Mesenchymal stem cell (in vitro differentiated cells and primary cell): ENCODE measurements at regions not wholly inside any gene's neighbourhood (a gene's known extent, or its start where the extent isn't known, plus 50 kb on each side); places are given as distances from the start of the nearest gene placed in this dataset.

Experiments
- DNase-seq: peaks from one replicate; pipeline ENCODE4 v3.0.0-alpha.2; 2013
- H2AFZ ChIP-seq: one replicate; pipeline ENCODE4 v1.6.1; 2013; ENCODE audit warnings: low read depth, mild to moderate bottlenecking, control low read depth, inconsistent platforms, low read length, moderate library complexity
- H2AK5ac ChIP-seq: 2 replicates; pipeline ENCODE4 v1.6.1; 2013; ENCODE audit warnings: low read length, moderate library complexity, mild to moderate bottlenecking, inconsistent platforms; ENCODE audit not compliant: severe bottlenecking
- H2BK120ac ChIP-seq: one replicate; pipeline ENCODE4 v1.6.1; 2013; ENCODE audit warnings: low read depth, mild to moderate bottlenecking, inconsistent platforms, low read length, moderate library complexity
- H2BK12ac ChIP-seq, 2 experiments: one replicate each; pipeline ENCODE4 v1.6.1; 2013; ENCODE audit warnings: inconsistent platforms in 2 of 2, low read length in 2 of 2, mild to moderate bottlenecking in 2 of 2, moderate library complexity in 2 of 2, control low read depth in 1 of 2
- H2BK15ac ChIP-seq: one replicate; pipeline ENCODE4 v1.6.1; 2013; ENCODE audit warnings: mild to moderate bottlenecking, low read depth, inconsistent platforms; ENCODE audit not compliant: poor library complexity, severe bottlenecking
- H2BK5ac ChIP-seq: 2 replicates; pipeline ENCODE4 v1.6.1; 2013; ENCODE audit warnings: low read depth, mild to moderate bottlenecking, low read length, control low read depth, inconsistent platforms; ENCODE audit not compliant: poor library complexity, severe bottlenecking
- H3K14ac ChIP-seq, 2 experiments: one replicate each; pipeline ENCODE4 v1.6.1; 2013; ENCODE audit warnings: inconsistent platforms in 2 of 2, low read length in 2 of 2, control low read depth in 1 of 2, mild to moderate bottlenecking in 1 of 2, moderate library complexity in 1 of 2
- H3K18ac ChIP-seq, 2 experiments: one replicate each; pipeline ENCODE4 v1.6.1; 2013; ENCODE audit warnings: inconsistent platforms in 2 of 2, low read length in 2 of 2, control low read depth in 1 of 2, low read depth in 1 of 2, mild to moderate bottlenecking in 1 of 2
- H3K23ac ChIP-seq, 2 experiments: one replicate each; pipeline ENCODE4 v1.6.1; 2013; ENCODE audit warnings: inconsistent platforms in 2 of 2, low read length in 2 of 2, mild to moderate bottlenecking in 2 of 2, moderate library complexity in 2 of 2, control low read depth in 1 of 2
- H3K27ac ChIP-seq: 2 replicates; pipeline ENCODE4 v1.5.1; 2013; ENCODE audit warnings: mild to moderate bottlenecking, moderate library complexity, low read length, control low read depth, inconsistent platforms; ENCODE audit not compliant: poor library complexity, severe bottlenecking
- H3K27me3 ChIP-seq, 2 experiments: 2 replicates each; pipeline versions ENCODE4 v1.6.1 to v1.7.0; 2013; ENCODE audit warnings: low read length in 2 of 2, mild to moderate bottlenecking in 2 of 2, moderate library complexity in 2 of 2, control low read depth in 1 of 2, inconsistent platforms in 1 of 2; ENCODE audit not compliant: control insufficient read depth in 1 of 2, insufficient read depth in 1 of 2
- H3K36me3 ChIP-seq, 2 experiments: 2 replicates each; pipeline versions ENCODE4 v1.6.1 to v1.7.0; 2013; ENCODE audit warnings: low read length in 2 of 2, control low read depth in 1 of 2, inconsistent platforms in 1 of 2, low read depth in 1 of 2, mild to moderate bottlenecking in 1 of 2; ENCODE audit not compliant: insufficient read depth in 2 of 2, control insufficient read depth in 1 of 2
- H3K4ac ChIP-seq, 2 experiments: one replicate each; pipeline ENCODE4 v1.6.1; 2013; ENCODE audit warnings: inconsistent platforms in 2 of 2, low read length in 2 of 2, mild to moderate bottlenecking in 2 of 2, moderate library complexity in 2 of 2, control low read depth in 1 of 2, low read depth in 1 of 2
- H3K4me1 ChIP-seq: 2 replicates; pipeline ENCODE4 v1.6.1; 2013; ENCODE audit warnings: low read depth, low read length, control low read depth; ENCODE audit not compliant: control insufficient read depth, insufficient read depth
- H3K4me2 ChIP-seq: 2 replicates; pipeline ENCODE4 v1.6.1; 2013; ENCODE audit warnings: low read length, mild to moderate bottlenecking, inconsistent platforms; ENCODE audit not compliant: poor library complexity, severe bottlenecking
- H3K4me3 ChIP-seq, 2 experiments: 2 replicates each; pipeline versions ENCODE4 v1.5.1 to v1.7.0; 2013; ENCODE audit warnings: low read length in 2 of 2, mild to moderate bottlenecking in 2 of 2, control low read depth in 1 of 2, low read depth in 1 of 2; ENCODE audit not compliant: insufficient read depth in 1 of 2
- H3K79me1 ChIP-seq: replicated peaks from 2 replicates; pipeline ENCODE4 v1.6.1; 2013; ENCODE audit warnings: mild to moderate bottlenecking, control low read depth, low read length, inconsistent platforms; ENCODE audit not compliant: poor library complexity, severe bottlenecking
- H3K9ac ChIP-seq: 2 replicates; pipeline ENCODE4 v1.7.0; 2013; ENCODE audit warnings: mild to moderate bottlenecking, low read length, moderate library complexity
- H3K9me3 ChIP-seq: 2 replicates; pipeline ENCODE4 v1.7.0; 2013; ENCODE audit warnings: mild to moderate bottlenecking, low read length; ENCODE audit not compliant: control insufficient read depth
- H4K8ac ChIP-seq: one replicate; pipeline ENCODE4 v1.6.1; 2013; ENCODE audit warnings: inconsistent platforms, mild to moderate bottlenecking, low read length, moderate library complexity
- H4K91ac ChIP-seq: one replicate; pipeline ENCODE4 v1.6.1; 2013; ENCODE audit warnings: mild to moderate bottlenecking, low read length, inconsistent platforms
- WGBS: methylation state at CpG from one replicate; pipeline ENCODE4 v1.1.7; 2013; ENCODE audit warnings: mixed read lengths; 5-methylcytosine and 5-hydroxymethylcytosine counted together

GRCh38 chr2:23122681-23123215, 262.2 kb upstream of the KLHL29 start:
- no peak for DNase-seq
- H3K23ac ChIP-seq = no peak overlapping the region
- H3K36me3 ChIP-seq = no peaks in the 10 kb centered on the region
- H2BK5ac ChIP-seq = no peak overlapping the region
- H3K9ac ChIP-seq = no peak overlapping the region
- H3K27me3 ChIP-seq = peaks cover 0 to 9% of the 10 kb centered on the region in 2 experiments
- peak overlapping the region; percentile 63 for H2AK5ac ChIP-seq
- H2BK15ac ChIP-seq = no peak overlapping the region
- H2BK12ac ChIP-seq = no peak overlapping the region
- no peak overlapping the region for H4K8ac ChIP-seq
- H3K4me2 ChIP-seq = peak overlapping the region; percentile 43
- H3K14ac ChIP-seq = no peak overlapping the region
- H3K9me3 ChIP-seq = no peaks in the 10 kb centered on the region
- no peak overlapping the region for H4K91ac ChIP-seq
- H3K4me3 ChIP-seq = no peak overlapping the region
- H3K79me1 ChIP-seq = no peaks in the 10 kb centered on the region
- peak overlapping the region; percentile 53 for H3K27ac ChIP-seq
- WGBS = 83% methylated on average over 5 of the region's 5 CpGs
- H2BK120ac ChIP-seq = no peak overlapping the region
- no peak overlapping the region for H2AFZ ChIP-seq
- no peak overlapping the region for H3K18ac ChIP-seq
- H3K4me1 ChIP-seq = peaks cover 8% of the 10 kb centered on the region
- H3K4ac ChIP-seq = no peak overlapping the region

GRCh38 chr2:23123686-23124085, 261.3 kb upstream of the KLHL29 start:
- H2AFZ ChIP-seq = no peak overlapping the region
- peaks cover 0 to 9% of the 10 kb centered on the region in 2 experiments for H3K27me3 ChIP-seq
- no peak overlapping the region for H3K27ac ChIP-seq
- H3K18ac ChIP-seq = no peak overlapping the region
- no peak overlapping the region for H3K4me3 ChIP-seq
- H4K91ac ChIP-seq = no peak overlapping the region
- H3K4ac ChIP-seq = no peak overlapping the region
- no peak overlapping the region for H3K23ac ChIP-seq
- H3K36me3 ChIP-seq = no peaks in the 10 kb centered on the region
- H3K9me3 ChIP-seq = no peaks in the 10 kb centered on the region
- H2BK15ac ChIP-seq = no peak overlapping the region
- DNase-seq = no peak
- H3K79me1 ChIP-seq = no peaks in the 10 kb centered on the region
- H3K9ac ChIP-seq = no peak overlapping the region
- H2AK5ac ChIP-seq = no peak overlapping the region
- no peak overlapping the region for H2BK5ac ChIP-seq
- no peak overlapping the region for H3K4me2 ChIP-seq
- no peak overlapping the region for H2BK12ac ChIP-seq
- peaks cover 8% of the 10 kb centered on the region for H3K4me1 ChIP-seq
- WGBS = 100% methylated on average over 2 of the region's 2 CpGs
- no peak overlapping the region for H3K14ac ChIP-seq
- H2BK120ac ChIP-seq = no peak overlapping the region
- H4K8ac ChIP-seq = no peak overlapping the region

GRCh38 chr2:23124214-23124750, 260.7 kb upstream of the KLHL29 start:
- no peaks in the 10 kb centered on the region for H3K9me3 ChIP-seq
- no peak overlapping the region for H3K4ac ChIP-seq
- no peak overlapping the region for H3K9ac ChIP-seq
- no peaks in the 10 kb centered on the region for H3K79me1 ChIP-seq
- no peak overlapping the region for H2AFZ ChIP-seq
- H3K4me3 ChIP-seq = no peak overlapping the region
- no peak overlapping the region for H3K23ac ChIP-seq
- no peak overlapping the region for H4K91ac ChIP-seq
- peaks cover 0 to 9% of the 10 kb centered on the region in 2 experiments for H3K27me3 ChIP-seq
- H3K27ac ChIP-seq = no peak overlapping the region
- no peak overlapping the region for H3K18ac ChIP-seq
- no peak overlapping the region for H2AK5ac ChIP-seq
- H2BK12ac ChIP-seq = no peak overlapping the region
- DNase-seq = no peak
- no peak overlapping the region for H3K14ac ChIP-seq
- no peak overlapping the region for H2BK120ac ChIP-seq
- peaks cover 8% of the 10 kb centered on the region for H3K4me1 ChIP-seq
- H3K4me2 ChIP-seq = no peak overlapping the region
- H2BK5ac ChIP-seq = no peak overlapping the region
- H2BK15ac ChIP-seq = no peak overlapping the region
- WGBS = 77% methylated on average over 7 of the region's 7 CpGs
- no peak overlapping the region for H4K8ac ChIP-seq
- no peaks in the 10 kb centered on the region for H3K36me3 ChIP-seq

GRCh38 chr2:23127465-23127864, 257.5 kb upstream of the KLHL29 start:
- Histone ChIP-seq H3K18ac (no peak overlapping the region), H3K4me1 (peaks cover 5% of the 10 kb centered on the region), H2BK5ac (no peak overlapping the region), H3K23ac (no peak overlapping the region), H3K27me3 (peaks cover 0 to 9% of the 10 kb centered on the region in 2 experiments), H2BK15ac (no peak overlapping the region), H3K14ac (no peak overlapping the region), H2BK120ac (no peak overlapping the region), H3K27ac (no peak overlapping the region), H3K4me3 (no peak overlapping the region), H4K91ac (no peak overlapping the region), H4K8ac (no peak overlapping the region), H2BK12ac (no peak overlapping the region), H3K9me3 (no peaks in the 10 kb centered on the region), H3K4ac (no peak overlapping the region), H3K36me3 (no peaks in the 10 kb centered on the region), H3K4me2 (no peak overlapping the region), H2AK5ac (no peak overlapping the region), H3K79me1 (no peaks in the 10 kb centered on the region), H2AFZ (no peak overlapping the region), H3K9ac (no peak overlapping the region)
- 76% methylated on average over 4 of the region's 4 CpGs for WGBS
- DNase-seq = no peak
